ENCODE measurements at regions not wholly inside any gene's neighbourhood (a gene's known extent, or its start where the extent isn't known, plus 50 kb on each side); places are given as distances from the start of the nearest gene placed in this dataset.
A peak's percentile ranks its signal among the peaks of the same experiment; 100 is the strongest.

DNA sequence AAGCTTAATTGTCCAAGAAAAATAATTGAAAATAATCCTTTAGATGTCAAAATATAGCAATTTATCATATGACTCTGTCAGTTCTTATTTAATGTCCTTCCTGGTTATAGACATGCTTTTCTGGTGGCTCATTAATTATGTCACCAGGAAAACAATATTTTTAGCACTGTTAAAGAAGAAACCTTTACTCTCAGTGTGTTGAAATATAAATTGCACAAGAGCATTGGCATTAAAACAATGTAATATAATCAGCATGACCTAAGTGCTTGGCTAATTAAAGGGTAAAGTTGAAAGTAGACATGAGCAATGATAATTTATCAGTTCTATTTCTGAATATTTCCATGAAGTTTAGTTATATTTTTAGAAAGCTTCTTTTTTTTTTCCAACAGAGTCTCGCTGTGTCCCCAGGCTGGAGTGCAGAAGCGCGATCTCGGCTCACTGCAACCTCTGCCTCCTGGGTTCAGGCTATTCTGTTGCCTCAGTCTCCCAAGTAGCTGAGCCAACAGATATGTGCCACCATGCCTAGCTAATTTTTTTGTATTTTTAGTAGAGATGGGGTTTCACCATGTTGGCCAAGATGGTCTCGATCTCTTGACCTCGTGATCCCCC lies 232.3 kb downstream of the JRKL start:
- TF ChIP-seq, protein P1, sequence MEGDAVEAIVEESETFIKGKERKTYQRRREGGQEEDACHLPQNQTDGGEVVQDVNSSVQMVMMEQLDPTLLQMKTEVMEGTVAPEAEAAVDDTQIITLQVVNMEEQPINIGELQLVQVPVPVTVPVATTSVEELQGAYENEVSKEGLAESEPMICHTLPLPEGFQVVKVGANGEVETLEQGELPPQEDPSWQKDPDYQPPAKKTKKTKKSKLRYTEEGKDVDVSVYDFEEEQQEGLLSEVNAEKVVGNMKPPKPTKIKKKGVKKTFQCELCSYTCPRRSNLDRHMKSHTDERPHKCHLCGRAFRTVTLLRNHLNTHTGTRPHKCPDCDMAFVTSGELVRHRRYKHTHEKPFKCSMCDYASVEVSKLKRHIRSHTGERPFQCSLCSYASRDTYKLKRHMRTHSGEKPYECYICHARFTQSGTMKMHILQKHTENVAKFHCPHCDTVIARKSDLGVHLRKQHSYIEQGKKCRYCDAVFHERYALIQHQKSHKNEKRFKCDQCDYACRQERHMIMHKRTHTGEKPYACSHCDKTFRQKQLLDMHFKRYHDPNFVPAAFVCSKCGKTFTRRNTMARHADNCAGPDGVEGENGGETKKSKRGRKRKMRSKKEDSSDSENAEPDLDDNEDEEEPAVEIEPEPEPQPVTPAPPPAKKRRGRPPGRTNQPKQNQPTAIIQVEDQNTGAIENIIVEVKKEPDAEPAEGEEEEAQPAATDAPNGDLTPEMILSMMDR (IDR thresholded peaks at IDR 0.05; ENCODE audit: insufficient read depth, low read depth, low read length) = no peak
- DNase-seq (ENCODE audit: low read depth) = peak; percentile 4
- H3K4me3 ChIP-seq (ENCODE audit: low read depth, low read length) = no peak overlapping the region

DNA sequence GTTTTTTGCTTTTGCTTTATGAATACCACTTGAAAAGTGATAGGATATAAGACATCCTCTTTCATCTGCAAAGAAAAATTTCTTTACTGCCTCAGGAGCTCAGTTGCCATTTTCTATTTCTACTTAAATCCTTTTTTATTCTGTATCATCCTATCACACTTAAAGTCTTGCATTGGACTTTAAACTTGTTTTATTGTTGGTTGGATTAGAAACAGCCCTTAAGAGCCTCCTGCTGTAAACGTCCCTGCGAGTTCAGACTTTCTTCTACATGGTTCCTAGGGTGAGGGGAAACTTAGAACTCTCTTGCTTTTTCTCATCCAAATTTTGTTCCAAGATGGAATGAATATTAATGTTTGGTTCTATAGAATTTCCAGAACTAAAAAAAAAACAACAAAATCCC lies 234.3 kb downstream of the JRKL start:
- TF ChIP-seq, protein P1 (IDR thresholded peaks at IDR 0.05; ENCODE audit: insufficient read depth, low read depth, low read length) = no peak
- H3K4me3 ChIP-seq (ENCODE audit: low read depth, low read length) = no peak overlapping the region
- DNase-seq (ENCODE audit: low read depth) = no peak

DNA sequence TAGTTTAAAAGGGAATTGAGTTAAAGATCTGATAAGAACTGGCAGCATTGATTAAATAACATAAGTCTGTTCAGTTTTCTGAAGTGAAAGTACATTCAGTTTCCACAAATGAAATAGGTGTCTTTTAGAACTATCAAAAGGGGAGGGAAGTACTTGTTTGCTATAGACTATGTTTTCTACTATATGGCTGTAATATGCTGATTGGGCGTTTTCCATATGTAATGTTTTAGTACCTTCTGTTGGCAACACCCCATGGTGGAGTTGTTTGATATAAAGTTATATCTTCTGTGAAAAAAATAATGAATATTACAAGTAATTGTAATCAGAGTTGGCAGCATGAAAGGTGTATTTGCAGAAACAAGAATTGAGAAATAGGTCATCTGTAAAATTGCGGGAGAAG lies 237.6 kb downstream of the JRKL start:
- no peak for DNase-seq (ENCODE audit: low read depth)
- TF ChIP-seq, protein P1 (IDR thresholded peaks at IDR 0.05; ENCODE audit: insufficient read depth, low read depth, low read length) = no peak
- H3K4me3 ChIP-seq (ENCODE audit: low read depth, low read length) = no peak overlapping the region

DNA sequence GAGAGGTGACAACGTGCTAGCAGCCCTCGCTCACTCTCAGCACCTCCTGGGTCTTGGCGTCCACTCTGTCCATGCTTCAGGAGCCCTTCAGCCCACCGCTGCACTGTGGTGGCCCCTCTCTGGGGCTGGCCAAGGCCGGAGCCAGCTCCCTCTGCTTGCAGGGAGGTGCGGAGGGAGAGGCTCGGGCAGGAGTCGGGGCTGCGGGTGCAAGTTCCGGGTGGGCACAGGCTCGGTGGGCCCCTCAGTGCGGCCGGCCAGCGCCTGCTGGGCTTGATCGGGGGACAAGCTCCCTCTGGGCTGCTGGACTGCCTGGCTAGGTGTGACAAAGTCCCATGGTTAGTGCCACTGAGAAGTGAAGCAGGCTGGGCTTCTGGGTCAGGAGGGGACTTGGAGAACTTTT lies 245.8 kb downstream of the JRKL start:
- DNase-seq (ENCODE audit: low read depth) = no peak
- TF ChIP-seq, protein P1 (IDR thresholded peaks at IDR 0.05; ENCODE audit: insufficient read depth, low read depth, low read length) = no peak
- H3K4me3 ChIP-seq (ENCODE audit: low read depth, low read length) = no peak overlapping the region

DNA sequence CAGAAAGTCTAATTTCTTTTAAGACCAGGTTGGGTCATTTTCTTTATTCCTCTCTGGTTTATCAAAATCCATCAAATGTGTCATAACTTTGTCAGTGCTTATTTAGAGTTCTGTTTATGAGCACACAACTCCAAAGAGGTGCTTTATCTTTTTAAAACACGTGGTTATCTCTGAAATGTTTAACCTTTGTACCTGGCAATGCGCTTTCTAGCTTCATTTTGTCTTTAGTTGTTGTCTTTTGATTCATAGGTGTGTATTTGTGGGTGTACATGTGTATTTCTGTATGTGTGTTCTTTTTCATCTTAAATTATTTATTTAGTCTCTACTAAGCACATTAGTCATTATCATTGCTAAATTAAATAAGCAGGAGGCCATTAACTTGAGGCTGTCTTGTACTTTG lies 251.4 kb downstream of the JRKL start:
- no peak overlapping the region for H3K4me3 ChIP-seq (ENCODE audit: low read depth, low read length)
- no peak for DNase-seq (ENCODE audit: low read depth)
- TF ChIP-seq, protein P1 (IDR thresholded peaks at IDR 0.05; ENCODE audit: insufficient read depth, low read depth, low read length) = no peak

DNA sequence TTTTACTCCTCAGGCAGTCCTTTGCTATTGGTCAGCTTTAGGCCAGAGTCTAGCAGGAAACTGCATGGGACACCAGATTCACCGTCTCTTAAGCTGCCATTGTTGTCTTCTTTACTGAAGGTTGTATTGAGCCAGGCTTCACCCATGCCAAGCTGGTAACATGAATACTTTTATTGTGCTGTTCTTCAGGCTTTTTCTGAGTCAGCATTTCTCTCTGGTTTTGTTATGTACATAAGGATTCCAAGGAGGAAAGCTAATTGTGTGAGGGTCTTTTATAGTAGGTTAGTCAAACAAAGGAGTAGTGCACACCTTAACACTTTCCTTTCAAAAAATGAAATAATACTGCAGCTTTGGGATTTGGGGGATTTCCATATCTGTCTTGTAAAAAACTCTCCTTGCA lies 252.8 kb downstream of the JRKL start:
- H3K4me3 ChIP-seq (ENCODE audit: low read depth, low read length) = no peak overlapping the region
- no peak for DNase-seq (ENCODE audit: low read depth)
- TF ChIP-seq, protein P1 (IDR thresholded peaks at IDR 0.05; ENCODE audit: insufficient read depth, low read depth, low read length) = no peak

DNA sequence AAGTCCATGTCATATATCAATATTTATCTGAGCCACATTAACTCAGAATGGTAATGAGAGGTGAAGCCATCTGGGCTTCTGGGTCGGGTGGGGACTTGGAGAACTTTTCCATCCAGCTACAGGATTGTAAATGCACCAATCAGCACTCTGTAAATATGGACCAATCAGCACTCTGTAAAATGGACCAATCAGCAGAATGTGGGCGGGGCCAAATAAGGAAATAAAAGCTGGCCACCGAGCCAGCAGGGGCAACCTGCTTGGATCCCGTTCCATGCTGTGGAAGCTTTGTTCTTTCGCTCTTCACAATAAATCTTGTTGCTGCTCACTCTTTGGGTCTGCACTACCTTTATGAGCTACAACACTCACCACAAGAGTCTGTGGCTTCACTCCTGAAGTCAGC lies 253.4 kb downstream of the JRKL start:
- H3K4me3 ChIP-seq (ENCODE audit: low read depth, low read length) = no peak overlapping the region
- TF ChIP-seq, protein P1 (IDR thresholded peaks at IDR 0.05; ENCODE audit: insufficient read depth, low read depth, low read length) = no peak
- DNase-seq (ENCODE audit: low read depth) = no peak

Measured in fibroblast of villous mesenchyme (primary cell).